CD4-positive, alpha-beta T cell treated with Interferon alpha-2 for 1 hour (primary cell): ENCODE measurements at regions not wholly inside any gene's neighbourhood (a gene's known extent, or its start where the extent isn't known, plus 50 kb on each side); places are given as distances from the start of the nearest gene placed in this dataset.
"Not testable (repeated sequence)": the region's sequence is repeated elsewhere in the genome, so short reads cannot be mapped to it uniquely, and the experiment has no call there.

ENCODE experiments used
- DNase-seq, 2 donors: peaks; one replicate each; pipeline ENCODE4 v3.0.0-alpha.2; 2020 to 2022

- DNase-seq = no peak
These were observed 662.5 kb downstream of the LUZP2 start for GRCh38 chr11:25159341-25159740.

GRCh38 chr11:25163421-25163820 lies 666.6 kb downstream of the LUZP2 start:
- no peak for DNase-seq

GRCh38 chr11:25180187-25180586 lies 683.3 kb downstream of the LUZP2 start:
- DNase-seq = no peak

GRCh38 chr11:25183411-25183810 lies 686.6 kb downstream of the LUZP2 start:
- no peak for DNase-seq

- no peak for DNase-seq
These were observed 700.7 kb downstream of the LUZP2 start for GRCh38 chr11:25197515-25197914.

GRCh38 chr11:25198704-25199103 lies 701.9 kb downstream of the LUZP2 start:
- no peak for DNase-seq

- no peak for DNase-seq
These were observed 704.1 kb downstream of the LUZP2 start for GRCh38 chr11:25200925-25201324.

GRCh38 chr11:25206762-25207161 lies 709.9 kb downstream of the LUZP2 start:
- no peak for DNase-seq

GRCh38 chr11:25211635-25212254 lies 714.9 kb downstream of the LUZP2 start:
- no peak for DNase-seq

GRCh38 chr11:25214535-25215176 lies 717.8 kb downstream of the LUZP2 start:
- no peak for DNase-seq

GRCh38 chr11:25218036-25218435 lies 721.2 kb downstream of the LUZP2 start:
- no peak for DNase-seq

GRCh38 chr11:25225078-25225477 lies 728.2 kb downstream of the LUZP2 start:
- no peak for DNase-seq

- no peak for DNase-seq
These were observed 746.1 kb downstream of the LUZP2 start for GRCh38 chr11:25242928-25243327.

GRCh38 chr11:25244126-25244525 lies 747.3 kb downstream of the LUZP2 start:
- DNase-seq = no peak

GRCh38 chr11:25247336-25247735 lies 750.5 kb downstream of the LUZP2 start:
- DNase-seq = no peak

GRCh38 chr11:25252854-25253253 lies 756.0 kb downstream of the LUZP2 start:
- no peak for DNase-seq

- DNase-seq = not testable (repeated sequence)
These were observed 767.0 kb downstream of the LUZP2 start for GRCh38 chr11:25263861-25264260.

GRCh38 chr11:25271301-25271700 lies 774.4 kb downstream of the LUZP2 start:
- no peak for DNase-seq

- DNase-seq = no peak
These were observed 775.4 kb downstream of the LUZP2 start for GRCh38 chr11:25272214-25272613.

- DNase-seq = not testable (repeated sequence)
These were observed 784.0 kb downstream of the LUZP2 start for GRCh38 chr11:25280821-25281220.

- no peak for DNase-seq
These were observed 796.3 kb downstream of the LUZP2 start for GRCh38 chr11:25293166-25293565.

- DNase-seq = no peak
These were observed 801.6 kb downstream of the LUZP2 start for GRCh38 chr11:25298450-25298849.

- no peak for DNase-seq
These were observed 813.0 kb downstream of the LUZP2 start for GRCh38 chr11:25309818-25310217.

- no peak for DNase-seq
These were observed 820.4 kb downstream of the LUZP2 start for GRCh38 chr11:25317216-25317615.

- no peak for DNase-seq
These were observed 822.3 kb downstream of the LUZP2 start for GRCh38 chr11:25319127-25319526.
